Astrocyte of the cerebellum (primary cell): ENCODE measurements at regions not wholly inside any gene's neighbourhood (a gene's known extent, or its start where the extent isn't known, plus 50 kb on each side); places are given as distances from the start of the nearest gene placed in this dataset.

Source experiments
- DNase-seq: peaks from one replicate; pipeline ENCODE4 v3.0.0-alpha.2; 2011; ENCODE audit warnings: low read depth
- H3K4me3 ChIP-seq: 2 replicates; pipeline ENCODE4 v1.5.1; 2011; ENCODE audit warnings: mild to moderate bottlenecking, low read depth, low read length, moderate library complexity
- CTCF ChIP-seq: IDR thresholded peaks from 2 replicates; pipeline ENCODE4 v1.5.1; 2012; ENCODE audit warnings: low read length, low read depth, moderate library complexity, mild to moderate bottlenecking; ENCODE audit errors: missing control alignments
- in situ Hi-C: cut with HindIII; loops from 2 replicates; pipeline ENCODE4 v1.10.0; 2017; ENCODE audit warnings: low sequenced_read_pairs

- H3K4me3 ChIP-seq: no peak overlapping the region
- peak; percentile 4 for TF ChIP-seq CTCF
- DNase-seq: no peak
- in situ Hi-C loops: loop anchor here (5.0 to 25.0 kb wide), 2 partner anchors 71 to 556 kb away; no protein-coding TSS in a partner anchor
Measured at GRCh38 chr10:44306762-44307161, 78.1 kb downstream of the CXCL12 start.

DNA sequence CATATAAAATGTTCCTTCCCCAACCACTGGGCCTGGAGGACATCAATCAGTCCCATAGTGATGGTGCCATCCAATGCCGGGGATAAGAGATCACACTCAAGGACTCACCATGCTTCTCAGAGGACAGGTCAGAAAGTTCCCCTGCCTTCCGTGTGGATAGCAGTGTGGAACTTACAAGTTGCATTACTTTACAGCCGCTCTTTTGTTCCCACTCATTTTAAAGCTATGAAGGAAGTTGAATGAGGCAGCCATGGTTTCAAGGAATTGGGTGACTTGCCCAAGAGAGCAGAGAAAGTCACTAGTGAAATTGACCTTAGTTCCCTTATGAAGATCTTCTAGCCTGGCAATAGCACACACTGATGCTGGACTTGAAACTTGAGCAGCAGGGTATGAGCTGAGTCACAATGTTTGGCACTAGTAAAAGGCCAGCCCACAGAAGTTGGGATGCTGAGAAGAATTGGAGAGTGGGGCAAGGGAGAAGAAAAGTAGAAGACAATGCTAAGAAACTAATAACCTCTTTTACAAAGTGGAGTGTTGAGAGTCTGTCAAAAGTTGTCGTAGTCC, 78.7 kb downstream of the CXCL12 start:
- H3K4me3 ChIP-seq: no peak overlapping the region
- DNase-seq: no peak
- in situ Hi-C loops: loop anchor here (5.0 to 25.0 kb wide), 2 partner anchors 71 to 556 kb away; no protein-coding TSS in a partner anchor
- no peak for TF ChIP-seq CTCF

- in situ Hi-C loops: loop anchor here (25.0 kb wide), 1 partner anchor 560 kb away; no protein-coding TSS in a partner anchor
- TF ChIP-seq CTCF: no peak
- DNase-seq: no peak
- H3K4me3 ChIP-seq: no peak overlapping the region
Measured at GRCh38 chr10:44301781-44302355, 83.0 kb downstream of the CXCL12 start.

- TF ChIP-seq CTCF: no peak
- no peak overlapping the region for H3K4me3 ChIP-seq
- peak; percentile 88 for DNase-seq
- in situ Hi-C loops: loop anchor here (25.0 kb wide), 1 partner anchor 561 kb away; no protein-coding TSS in a partner anchor
Measured at GRCh38 chr10:44300666-44301649, 83.9 kb downstream of the CXCL12 start.

GRCh38 chr10:44298713-44299112, 86.2 kb downstream of the CXCL12 start:
- in situ Hi-C loops: no loop called here
- H3K4me3 ChIP-seq: no peak overlapping the region
- no peak for DNase-seq
- TF ChIP-seq CTCF: no peak

DNA sequence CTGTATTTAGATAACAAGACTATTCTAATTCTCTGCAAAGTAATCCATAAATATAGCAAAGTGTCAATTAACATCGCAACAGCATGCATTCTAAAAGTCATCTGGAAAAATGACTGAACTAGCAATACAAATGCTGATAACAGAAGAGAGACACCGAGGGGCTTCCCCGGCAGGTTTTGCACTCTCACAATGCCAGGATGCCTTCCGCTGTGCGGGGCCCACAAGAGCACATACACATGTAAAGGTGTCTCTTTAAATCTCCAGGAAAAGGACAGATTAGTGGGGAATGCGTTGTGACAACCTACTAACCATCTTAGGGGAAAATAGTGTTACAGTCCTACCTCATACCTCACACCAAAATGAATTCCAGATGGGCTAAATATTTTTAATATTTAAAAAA, 86.9 kb downstream of the CXCL12 start:
- in situ Hi-C loops: no loop called here
- TF ChIP-seq CTCF: no peak

More for the DNA sequence above, 86.9 kb downstream of the CXCL12 start:
- no peak for DNase-seq
- H3K4me3 ChIP-seq: no peak overlapping the region
